ENCODE measurements at regions not wholly inside any gene's neighbourhood (a gene's known extent, or its start where the extent isn't known, plus 50 kb on each side); places are given as distances from the start of the nearest gene placed in this dataset.
A peak's percentile ranks its signal among the peaks of the same experiment; 100 is the strongest.

DNA sequence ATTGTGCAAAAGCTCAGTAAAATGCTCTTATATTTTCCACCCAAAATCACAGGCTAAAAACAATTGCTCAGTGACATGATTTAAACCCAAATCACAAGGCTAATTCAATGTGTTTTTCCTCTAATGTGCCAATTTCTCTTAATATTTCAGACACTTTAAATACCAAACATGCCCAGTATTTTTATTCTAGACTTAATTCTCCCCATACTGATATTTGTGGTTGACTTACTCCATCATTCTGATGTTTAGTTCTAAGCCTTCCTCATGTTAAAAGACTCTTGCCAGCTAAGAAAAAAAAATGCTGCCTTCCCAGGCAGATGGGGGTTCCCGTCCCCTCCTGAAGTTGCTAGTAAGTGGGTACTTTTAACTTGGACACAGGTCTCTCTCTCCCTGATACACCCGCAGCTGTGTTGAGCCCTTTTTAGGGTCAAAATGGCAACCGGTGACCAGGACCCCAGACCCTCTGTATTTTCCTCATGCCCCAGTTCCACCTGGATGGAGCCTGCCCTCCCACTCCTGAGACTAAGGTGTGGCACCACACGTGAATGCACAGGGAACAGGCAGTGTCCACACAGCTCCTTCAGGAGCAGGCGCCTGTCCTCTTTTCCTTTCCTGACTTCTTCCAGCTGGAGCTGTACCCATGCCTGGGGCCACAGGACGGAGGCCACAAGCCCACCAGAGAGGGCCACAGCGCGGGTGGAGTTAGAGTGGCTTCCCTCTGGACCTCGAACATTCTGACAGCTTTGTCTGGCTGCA, 118.9 kb downstream of the RIPK4 start:
- POLR2A ChIA-PET = no interaction called here
- Histone ChIP-seq H3K27me3 (ENCODE audit: insufficient read depth) (no peaks in the 10 kb centered on the region), H4K20me1 (ENCODE audit: insufficient read depth) (no peaks in the 10 kb centered on the region), H2AFZ (ENCODE audit: low read depth) (0 out of 2 replicates have a peak overlapping the region, but pooled peaks have one; percentile 37), H3K9ac (no peak overlapping the region), H3K4me1 (ENCODE audit: control insufficient read depth in 1 of 2, insufficient read depth in 2 of 2, low read depth in 1 of 2, low read length in 1 of 2) (peaks cover 0 to 18% of the 10 kb centered on the region in 2 experiments; a peak in 3 of 4 replicates), H3K36me3 (replicated peaks in 1 of 2; ENCODE audit: control insufficient read depth in 1 of 2, insufficient read depth in 2 of 2, low read length in 1 of 2) (no peaks in the 10 kb centered on the region), H3K27ac (ENCODE audit: low read depth in 2 of 2, low read length in 1 of 2) (peak overlapping the region in 1 of 2 experiments; percentile 59; a peak in 2 of 4 replicates), H3K9me2 (no peaks in the 10 kb centered on the region), H3F3A (replicated peaks; ENCODE audit: insufficient read depth) (peaks cover 11% of the 10 kb centered on the region), H3K9me3 (no peaks in the 10 kb centered on the region), H3K4me2 (no peak overlapping the region; the same call in 1 of the 2 replicates), H3K4me3 (ENCODE audit: low read depth in 2 of 2, low read length in 1 of 2) (no peak overlapping the region), H3K79me2 (ENCODE audit: insufficient read depth) (no peaks in the 10 kb centered on the region)
- no peak for DNase-seq
- TF ChIP-seq RCOR1 (IDR thresholded peaks at IDR 0.05; ENCODE audit: low read length) (no peak), EP300 (IDR thresholded peaks at IDR 0.05; ENCODE audit: borderline replicate concordance in 1 of 2, low read depth in 1 of 2, low read length in 1 of 2) (no peak)
- WGBS (ENCODE audit: low lambda C conversion rate) = 74% methylated on average over 8 of the region's 9 CpGs
- CTCF ChIA-PET = interaction anchor here (1.8 kb wide), 1 partner anchor 35 kb away, joined by 4 read pairs; no protein-coding TSS in a partner anchor

DNA sequence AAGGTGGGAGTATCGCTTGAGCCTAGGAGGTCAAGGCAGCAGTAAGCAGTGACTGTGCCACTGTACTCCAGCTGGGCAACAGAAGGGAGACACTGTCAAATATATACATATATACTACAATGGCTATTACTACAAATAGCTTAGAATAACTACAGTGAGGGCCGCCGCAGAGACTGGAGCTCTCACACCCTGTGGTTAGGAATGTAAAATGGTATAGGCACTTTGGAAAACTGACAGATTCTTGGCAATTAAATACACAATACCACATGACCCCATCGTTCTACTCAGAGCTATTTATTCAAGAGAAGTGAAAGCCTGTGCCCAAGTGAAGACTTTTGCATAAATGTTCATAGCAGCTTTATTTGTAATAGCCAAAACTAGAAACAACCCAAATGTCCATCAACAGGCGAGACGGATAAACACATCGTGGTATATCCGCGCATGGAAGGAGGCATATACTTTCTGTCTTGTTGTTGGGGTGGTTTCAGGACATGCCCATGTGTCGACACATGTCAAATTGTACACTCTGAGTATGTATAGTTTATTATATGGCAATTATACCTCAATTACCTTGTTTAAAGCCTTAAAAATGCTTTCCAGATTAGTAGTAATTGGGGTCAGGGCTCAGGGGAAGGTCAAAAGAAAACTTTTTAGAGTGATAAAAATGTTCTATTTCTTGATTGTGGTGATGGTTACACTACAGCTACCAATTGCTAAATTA, 123.4 kb downstream of the RIPK4 start:
- POLR2A ChIA-PET = no interaction called here
- no peaks in the 10 kb centered on the region for H3K9me3 ChIP-seq
- H3K4me3 ChIP-seq (ENCODE audit: low read depth in 2 of 2, low read length in 1 of 2) = no peak overlapping the region
- TF ChIP-seq FOXM1 (IDR thresholded peaks at IDR 0.05; ENCODE audit: low read depth) (no peak), USF1 (IDR thresholded peaks at IDR 0.05; ENCODE audit: borderline replicate concordance, low read depth) (0 out of 2 replicates have a peak, but pooled peaks have one; percentile 28), TCF12 (IDR thresholded peaks at IDR 0.05) (peak; percentile 35; the same call in 1 of the 2 replicates), JUND (IDR thresholded peaks at IDR 0.05) (peak; percentile 11; the same call in 1 of the 2 replicates), TEAD4 (IDR thresholded peaks at IDR 0.05; ENCODE audit: borderline replicate concordance, insufficient read depth) (no peak), NFIC (IDR thresholded peaks at IDR 0.05; ENCODE audit: borderline replicate concordance) (peak; percentile 72)
- TF ChIP-seq, protein P1, sequence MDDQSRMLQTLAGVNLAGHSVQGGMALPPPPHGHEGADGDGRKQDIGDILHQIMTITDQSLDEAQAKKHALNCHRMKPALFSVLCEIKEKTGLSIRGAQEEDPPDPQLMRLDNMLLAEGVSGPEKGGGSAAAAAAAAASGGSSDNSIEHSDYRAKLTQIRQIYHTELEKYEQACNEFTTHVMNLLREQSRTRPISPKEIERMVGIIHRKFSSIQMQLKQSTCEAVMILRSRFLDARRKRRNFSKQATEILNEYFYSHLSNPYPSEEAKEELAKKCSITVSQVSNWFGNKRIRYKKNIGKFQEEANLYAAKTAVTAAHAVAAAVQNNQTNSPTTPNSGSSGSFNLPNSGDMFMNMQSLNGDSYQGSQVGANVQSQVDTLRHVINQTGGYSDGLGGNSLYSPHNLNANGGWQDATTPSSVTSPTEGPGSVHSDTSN (IDR thresholded peaks at IDR 0.05) = peak; percentile 61
- H3K79me2 ChIP-seq (ENCODE audit: insufficient read depth) = no peaks in the 10 kb centered on the region
- H4K20me1 ChIP-seq (ENCODE audit: insufficient read depth) = no peaks in the 10 kb centered on the region
- no peaks in the 10 kb centered on the region for H3K36me3 ChIP-seq (replicated peaks in 1 of 2; ENCODE audit: control insufficient read depth in 1 of 2, insufficient read depth in 2 of 2, low read length in 1 of 2)
- 79% methylated on average over 10 of the region's 10 CpGs for WGBS (ENCODE audit: low lambda C conversion rate)
- peak overlapping the region; percentile 69 for H2AFZ ChIP-seq (ENCODE audit: low read depth)
- no peak for DNase-seq
- peak overlapping the region; percentile 48 to 99; a peak in 3 of 4 replicates for H3K27ac ChIP-seq (ENCODE audit: low read depth in 2 of 2, low read length in 1 of 2)
- peaks cover 38% of the 10 kb centered on the region for H3F3A ChIP-seq (replicated peaks; ENCODE audit: insufficient read depth)
- H3K4me1 ChIP-seq (ENCODE audit: control insufficient read depth in 1 of 2, insufficient read depth in 2 of 2, low read depth in 1 of 2, low read length in 1 of 2) = peaks cover 0 to 26% of the 10 kb centered on the region in 2 experiments; a peak in 3 of 4 replicates
- no peaks in the 10 kb centered on the region for H3K9me2 ChIP-seq
- CTCF ChIA-PET = interaction anchor here (1.1 kb wide), 1 partner anchor 12 kb away, joined by 3 read pairs; no protein-coding TSS in a partner anchor
- peak overlapping the region; percentile 76; the same call in 1 of the 2 replicates for H3K4me2 ChIP-seq
- H3K9ac ChIP-seq = peak overlapping the region; percentile 78; the same call in 1 of the 2 replicates
- no peaks in the 10 kb centered on the region for H3K27me3 ChIP-seq (ENCODE audit: insufficient read depth)

Measured in SK-N-SH (cell line).